GM18873 (cell line): ENCODE measurements at regions not wholly inside any gene's neighbourhood (a gene's known extent, or its start where the extent isn't known, plus 50 kb on each side); places are given as distances from the start of the nearest gene placed in this dataset.
"Not testable (repeated sequence)": the region's sequence is repeated elsewhere in the genome, so short reads cannot be mapped to it uniquely, and the experiment has no call there.

Experiments used
- ATAC-seq: cut with Tn5 transposase; IDR thresholded peaks from one replicate; pipeline ENCODE4 v1.9.1; 2021; ENCODE audit warnings: mild to moderate bottlenecking, moderate library complexity, moderate number of reproducible peaks; ENCODE audit not compliant: unreplicated experiment, low FRiP score

- ATAC-seq: no peak
These were observed 116.5 kb downstream of the MRPL39 start for GRCh38 chr21:25490742-25491141.

- no peak for ATAC-seq
These were observed 117.6 kb downstream of the MRPL39 start for GRCh38 chr21:25489673-25490072.

GRCh38 chr21:25487046-25487594 is 120.2 kb downstream of the MRPL39 start:
- ATAC-seq: peak; percentile 70

- no peak for ATAC-seq
These were observed 121.4 kb downstream of the MRPL39 start for GRCh38 chr21:25485914-25486313.

- no peak for ATAC-seq
These were observed 139.4 kb downstream of the MRPL39 start for GRCh38 chr21:25467896-25468295.

- ATAC-seq: not testable (repeated sequence)
These were observed 140.2 kb downstream of the MRPL39 start for GRCh38 chr21:25467071-25467470.

GRCh38 chr21:25466470-25466869 is 140.8 kb downstream of the MRPL39 start:
- no peak for ATAC-seq

GRCh38 chr21:25465263-25465662 is 142.0 kb downstream of the MRPL39 start:
- no peak for ATAC-seq

GRCh38 chr21:25464275-25464674 is 143.0 kb downstream of the MRPL39 start:
- ATAC-seq: peak; percentile 51

GRCh38 chr21:25462517-25462971 is 144.7 kb downstream of the MRPL39 start:
- ATAC-seq: peak; percentile 53

- no peak for ATAC-seq
These were observed 145.6 kb downstream of the MRPL39 start for GRCh38 chr21:25461725-25462124.

GRCh38 chr21:25459993-25460392 is 147.3 kb downstream of the MRPL39 start:
- no peak for ATAC-seq

GRCh38 chr21:25459365-25459764 is 147.9 kb downstream of the MRPL39 start:
- no peak for ATAC-seq

GRCh38 chr21:25458484-25458883 is 148.8 kb downstream of the MRPL39 start:
- ATAC-seq: no peak

GRCh38 chr21:25457946-25458345 is 149.3 kb downstream of the MRPL39 start:
- ATAC-seq: no peak

- peak; percentile 57 for ATAC-seq
These were observed 149.9 kb downstream of the MRPL39 start for GRCh38 chr21:25457411-25457810.

- ATAC-seq: peak; percentile 48
These were observed 150.6 kb downstream of the MRPL39 start for GRCh38 chr21:25456672-25457071.

- ATAC-seq: no peak
These were observed 153.8 kb downstream of the MRPL39 start for GRCh38 chr21:25453524-25453923.

- no peak for ATAC-seq
These were observed 157.3 kb downstream of the MRPL39 start for GRCh38 chr21:25449950-25450349.

- no peak for ATAC-seq
These were observed 165.4 kb downstream of the MRPL39 start for GRCh38 chr21:25441835-25442234.

GRCh38 chr21:25437465-25437864 is 169.8 kb downstream of the MRPL39 start:
- not testable (repeated sequence) for ATAC-seq

- ATAC-seq: peak; percentile 38
These were observed 178.7 kb downstream of the MRPL39 start for GRCh38 chr21:25428537-25428936.

GRCh38 chr21:25427828-25428227 is 179.5 kb downstream of the MRPL39 start:
- no peak for ATAC-seq
